GF-D8 (cell line): ENCODE measurements at regions not wholly inside any gene's neighbourhood (a gene's known extent, or its start where the extent isn't known, plus 50 kb on each side); places are given as distances from the start of the nearest gene placed in this dataset.
A peak's percentile ranks its signal among the peaks of the same experiment; 100 is the strongest.
"Not testable (repeated sequence)": the region's sequence is repeated elsewhere in the genome, so short reads cannot be mapped to it uniquely, and the experiment has no call there.

Experiments
- DNase-seq: peaks from one replicate; lab custom pipeline; 2025; lab: John Stamatoyannopoulos, UW

- no peak for DNase-seq
Measured at GRCh38 chr9:117649126-117649525, 55.1 kb upstream of the TLR4 start.

- no peak for DNase-seq
Measured at GRCh38 chr9:117644932-117645636, 59.1 kb upstream of the TLR4 start.

- peak; percentile 29 for DNase-seq
Measured at GRCh38 chr9:117644133-117644931, 59.9 kb upstream of the TLR4 start.

- DNase-seq, result no peak
Measured at GRCh38 chr9:117643288-117643654, 60.9 kb upstream of the TLR4 start.

GRCh38 chr9:117642571-117643287 is 61.5 kb upstream of the TLR4 start:
- DNase-seq, result not testable (repeated sequence)

GRCh38 chr9:117636681-117637080 is 67.5 kb upstream of the TLR4 start:
- DNase-seq, result no peak

- DNase-seq, result no peak
Measured at GRCh38 chr9:117625154-117625553, 79.0 kb upstream of the TLR4 start.

GRCh38 chr9:117624106-117624505 is 80.1 kb upstream of the TLR4 start:
- no peak for DNase-seq

GRCh38 chr9:117622347-117622746 is 81.9 kb upstream of the TLR4 start:
- no peak for DNase-seq

GRCh38 chr9:117616431-117616831 is 87.8 kb upstream of the TLR4 start:
- no peak for DNase-seq

GRCh38 chr9:117612317-117612716 is 91.9 kb upstream of the TLR4 start:
- no peak for DNase-seq

- no peak for DNase-seq
Measured at GRCh38 chr9:117597977-117598376, 106.2 kb upstream of the TLR4 start.

- DNase-seq, result no peak
Measured at GRCh38 chr9:117596678-117597077, 107.5 kb upstream of the TLR4 start.

GRCh38 chr9:117595650-117596049 is 108.6 kb upstream of the TLR4 start:
- DNase-seq, result no peak

GRCh38 chr9:117587263-117587662 is 116.9 kb upstream of the TLR4 start:
- DNase-seq, result no peak

GRCh38 chr9:117574099-117574498 is 130.1 kb upstream of the TLR4 start:
- DNase-seq, result no peak

- no peak for DNase-seq
Measured at GRCh38 chr9:117564839-117565238, 139.4 kb upstream of the TLR4 start.

- no peak for DNase-seq
Measured at GRCh38 chr9:117561761-117562160, 142.4 kb upstream of the TLR4 start.

GRCh38 chr9:117555964-117556629 is 141.2 kb upstream of the ASTN2 start:
- DNase-seq, result no peak

- DNase-seq, result no peak
Measured at GRCh38 chr9:117552811-117553210, 138.0 kb upstream of the ASTN2 start.

GRCh38 chr9:117551171-117551570 is 136.3 kb upstream of the ASTN2 start:
- DNase-seq, result no peak

- no peak for DNase-seq
Measured at GRCh38 chr9:117549444-117549843, 134.6 kb upstream of the ASTN2 start.
